ENCODE measurements at regions not wholly inside any gene's neighbourhood (a gene's known extent, or its start where the extent isn't known, plus 50 kb on each side); places are given as distances from the start of the nearest gene placed in this dataset.

DNA sequence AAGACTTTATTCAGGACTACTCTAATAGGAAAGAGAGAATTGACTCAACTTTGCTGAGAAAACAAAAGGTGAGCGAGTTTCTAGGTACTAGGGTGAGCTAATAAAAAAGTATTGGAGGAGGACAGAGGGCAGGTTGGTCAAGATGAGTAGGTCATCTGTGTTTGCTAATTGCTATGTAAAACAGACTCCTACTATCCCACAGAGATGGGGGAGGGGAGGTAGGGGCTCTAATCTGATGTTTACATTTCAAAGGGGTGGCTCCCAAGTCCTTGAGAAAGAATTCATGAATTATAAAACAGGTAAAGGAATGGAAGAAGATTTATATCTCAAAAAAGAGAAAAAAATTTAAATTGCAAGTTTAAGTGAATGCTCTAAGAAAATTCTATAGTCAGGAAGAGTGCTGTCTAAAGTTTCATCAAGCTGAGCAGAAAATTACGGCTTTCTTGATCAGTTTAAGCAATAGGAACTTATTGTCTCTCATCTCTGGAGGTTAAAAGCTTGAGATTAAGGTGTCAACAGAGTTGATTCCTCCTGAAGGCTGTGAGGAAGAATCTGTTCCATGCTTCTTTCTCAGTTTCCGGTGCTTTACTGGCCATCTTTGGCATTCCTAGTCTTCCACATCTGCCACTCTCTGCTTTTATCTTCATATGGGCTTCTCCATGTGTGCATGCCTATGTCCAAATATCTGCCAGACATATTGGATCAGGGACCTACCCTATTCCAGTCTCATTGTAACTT is 790.3 kb downstream of the SLITRK5 start:
- Histone ChIP-seq H3K36me3 (replicated peaks; ENCODE audit: insufficient read depth, low read depth) (no peaks in the 10 kb centered on the region), H3K4me1 (ENCODE audit: insufficient read depth) (no peaks in the 10 kb centered on the region), H3K4me2 (no peak overlapping the region), H4K20me1 (ENCODE audit: insufficient read depth, poor library complexity, severe bottlenecking) (no peaks in the 10 kb centered on the region), H3K27me3 (no peaks in the 10 kb centered on the region), H3K9me2 (replicated peaks; ENCODE audit: insufficient read depth) (no peaks in the 10 kb centered on the region), H3K4me3 (no peak overlapping the region), H3K9me3 (ENCODE audit: low read depth) (no peaks in the 10 kb centered on the region), H3K79me2 (no peaks in the 10 kb centered on the region), H2AFZ (no peak overlapping the region), H3K27ac (no peak overlapping the region)
- no peak for DNase-seq (ENCODE audit: low spot score)
- TF ChIP-seq EZH2phosphoT487 (IDR thresholded peaks at IDR 0.05; ENCODE audit: low read depth, severe bottlenecking, unreplicated experiment): no peak
- TF ChIP-seq EZH2 (IDR thresholded peaks at IDR 0.05; ENCODE audit: borderline replicate concordance): no peak
- no peak for TF ChIP-seq CTCF (IDR thresholded peaks at IDR 0.05; ENCODE audit: poor library complexity)
- WGBS (ENCODE audit: low lambda C conversion rate, missing lambda C conversion rate): 54% methylated on average over 3 of the region's 3 CpGs

DNA sequence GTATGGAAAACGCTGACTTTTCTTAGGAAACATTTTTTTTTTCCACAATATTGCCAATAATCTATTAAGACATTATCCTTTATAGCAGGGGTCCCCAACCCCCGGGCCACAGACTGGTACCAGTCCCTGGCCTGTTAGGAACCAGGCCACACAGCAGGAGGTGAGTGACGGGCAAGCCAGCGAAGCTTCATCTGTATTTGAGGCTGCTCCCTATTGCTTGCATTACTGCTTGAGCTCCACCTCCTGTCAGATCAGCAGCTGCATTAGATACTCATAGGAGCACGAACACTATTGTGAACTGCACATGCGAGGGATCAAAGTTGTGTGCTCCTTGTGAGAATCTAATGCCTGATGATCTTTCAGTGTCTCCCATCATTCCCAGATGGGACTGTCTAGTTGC is 793.7 kb downstream of the SLITRK5 start:
- H3K79me2 ChIP-seq: no peaks in the 10 kb centered on the region
- DNase-seq (ENCODE audit: low spot score): no peak
- TF ChIP-seq EZH2phosphoT487 (IDR thresholded peaks at IDR 0.05; ENCODE audit: low read depth, severe bottlenecking, unreplicated experiment) (no peak), CTCF (IDR thresholded peaks at IDR 0.05; ENCODE audit: poor library complexity) (no peak), EZH2 (IDR thresholded peaks at IDR 0.05; ENCODE audit: borderline replicate concordance) (no peak)
- no peaks in the 10 kb centered on the region for H3K4me1 ChIP-seq (ENCODE audit: insufficient read depth)
- no peaks in the 10 kb centered on the region for H3K27me3 ChIP-seq
- H3K4me2 ChIP-seq: no peak overlapping the region
- no peaks in the 10 kb centered on the region for H3K9me2 ChIP-seq (replicated peaks; ENCODE audit: insufficient read depth)
- no peak overlapping the region for H2AFZ ChIP-seq
- WGBS (ENCODE audit: low lambda C conversion rate, missing lambda C conversion rate): 85% methylated on average over 6 of the region's 6 CpGs
- no peak overlapping the region for H3K4me3 ChIP-seq
- no peaks in the 10 kb centered on the region for H3K36me3 ChIP-seq (replicated peaks; ENCODE audit: insufficient read depth, low read depth)
- no peaks in the 10 kb centered on the region for H4K20me1 ChIP-seq (ENCODE audit: insufficient read depth, poor library complexity, severe bottlenecking)
- no peaks in the 10 kb centered on the region for H3K9me3 ChIP-seq (ENCODE audit: low read depth)
- no peak overlapping the region for H3K27ac ChIP-seq

DNA sequence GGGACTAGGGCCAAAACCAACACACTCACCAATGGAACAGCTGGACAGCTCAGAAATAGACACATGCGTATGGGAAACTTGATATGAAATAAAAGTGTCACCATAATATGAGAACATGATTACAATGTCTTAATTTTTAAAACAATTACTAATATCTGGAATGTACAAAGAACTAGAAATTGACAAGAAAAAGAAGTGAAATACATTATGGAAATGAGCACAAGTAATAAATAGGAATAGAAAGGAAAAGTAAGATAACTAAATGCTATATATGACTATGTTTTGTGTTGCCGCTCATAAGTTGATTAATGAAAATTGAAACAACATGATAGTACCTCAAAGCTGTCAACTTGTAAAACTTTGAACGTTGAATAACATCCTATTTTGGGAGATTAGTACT is 801.1 kb downstream of the SLITRK5 start:
- no peak for DNase-seq (ENCODE audit: low spot score)
- no peaks in the 10 kb centered on the region for H3K27me3 ChIP-seq
- H4K20me1 ChIP-seq (ENCODE audit: insufficient read depth, poor library complexity, severe bottlenecking): no peaks in the 10 kb centered on the region
- no peak overlapping the region for H2AFZ ChIP-seq
- no peak overlapping the region for H3K4me2 ChIP-seq
- H3K4me3 ChIP-seq: no peak overlapping the region
- no peak overlapping the region for H3K27ac ChIP-seq
- TF ChIP-seq CTCF (IDR thresholded peaks at IDR 0.05; ENCODE audit: poor library complexity) (no peak), EZH2 (IDR thresholded peaks at IDR 0.05; ENCODE audit: borderline replicate concordance) (no peak), EZH2phosphoT487 (IDR thresholded peaks at IDR 0.05; ENCODE audit: low read depth, severe bottlenecking, unreplicated experiment) (no peak)
- H3K4me1 ChIP-seq (ENCODE audit: insufficient read depth): no peaks in the 10 kb centered on the region
- H3K79me2 ChIP-seq: no peaks in the 10 kb centered on the region
- H3K9me3 ChIP-seq (ENCODE audit: low read depth): no peaks in the 10 kb centered on the region
- 83% methylated on average over 3 of the region's 3 CpGs for WGBS (ENCODE audit: low lambda C conversion rate, missing lambda C conversion rate)
- no peaks in the 10 kb centered on the region for H3K36me3 ChIP-seq (replicated peaks; ENCODE audit: insufficient read depth, low read depth)
- H3K9me2 ChIP-seq (replicated peaks; ENCODE audit: insufficient read depth): no peaks in the 10 kb centered on the region
